ENCODE measurements at regions not wholly inside any gene's neighbourhood (a gene's known extent, or its start where the extent isn't known, plus 50 kb on each side); places are given as distances from the start of the nearest gene placed in this dataset.

GRCh38 chr4:126779001-126779400 is 853.8 kb upstream of the INTU start:
- Histone ChIP-seq H3K79me2 (ENCODE audit: control insufficient read depth, insufficient read depth, low read length) (no peaks in the 10 kb centered on the region), H2AFZ (ENCODE audit: low read depth, low read length) (no peak overlapping the region), H3K4me2 (ENCODE audit: insufficient read depth, low read length) (no peak overlapping the region), H3K9ac (replicated peaks; ENCODE audit: extremely low read depth, insufficient read depth, low read length) (no peak overlapping the region), H3K4me3 (replicated peaks in 1 of 3; ENCODE audit: insufficient read depth in 1 of 3, low read depth in 1 of 3, low read length in 3 of 3) (no peak overlapping the region), H3K27ac (ENCODE audit: insufficient read depth, low read depth, low read length) (no peak overlapping the region), H4K20me1 (replicated peaks; ENCODE audit: control insufficient read depth, extremely low read depth, insufficient read depth, low read length) (no peaks in the 10 kb centered on the region), H3K4me1 (ENCODE audit: control insufficient read depth, extremely low read depth, insufficient read depth, low read length) (peaks cover 18% of the 10 kb centered on the region), H3K9me1 (replicated peaks; ENCODE audit: control insufficient read depth, extremely low read depth, insufficient read depth, low read length) (no peaks in the 10 kb centered on the region), H3K27me3 (ENCODE audit: control insufficient read depth in 2 of 2, insufficient read depth in 2 of 2, low read length in 2 of 2) (no peaks in the 10 kb centered on the region), H3K9me3 (replicated peaks; ENCODE audit: control insufficient read depth, insufficient read depth, low read length) (no peaks in the 10 kb centered on the region), H3K36me3 (ENCODE audit: control insufficient read depth in 2 of 2, extremely low read depth in 1 of 2, insufficient read depth in 2 of 2, low read length in 2 of 2) (no peaks in the 10 kb centered on the region)
- BruUV-seq (replicated peaks) = no TSS peak
- POLR2A ChIA-PET = no interaction called here
- CTCF ChIA-PET = interaction anchor here (1.0 kb wide), 1 partner anchor 9 kb away, joined by 3 read pairs; no protein-coding TSS in a partner anchor
- FAIRE-seq (no peak), DNase-seq (ENCODE audit: low read depth, low spot score) (no peak)
- dilution Hi-C loops (cut with MboI; ENCODE audit: extremely low pct_ligation_motif_present, low sequenced_read_pairs) = no loop called here
- intact Hi-C loops (cut with micrococcal nuclease) = loop anchor here (5.0 kb wide), 1 partner anchor 1462 kb away; no protein-coding TSS in a partner anchor
- TF ChIP-seq EZH2 (IDR thresholded peaks at IDR 0.05; ENCODE audit: borderline replicate concordance, low read depth, low read length, severe bottlenecking) (no peak), POLR2A (IDR thresholded peaks at IDR 0.05; ENCODE audit: low read depth, low read length) (no peak), FOS (IDR thresholded peaks at IDR 0.05; ENCODE audit: borderline replicate concordance, insufficient read depth, low read length) (no peak), CTCF (IDR thresholded peaks at IDR 0.05; ENCODE audit: extremely low read depth in 1 of 2, insufficient read depth in 1 of 2, low read depth in 1 of 2, low read length in 2 of 2) (no peak), MAX (IDR thresholded peaks at IDR 0.05; ENCODE audit: insufficient read depth, insufficient read length) (no peak), POLR2AphosphoS5 (IDR thresholded peaks at IDR 0.05; ENCODE audit: insufficient read depth, low read depth, low read length) (no peak), MYC (IDR thresholded peaks at IDR 0.05; ENCODE audit: low read depth, low read length) (no peak), JUN (IDR thresholded peaks at IDR 0.05; ENCODE audit: borderline replicate concordance, insufficient read depth, insufficient read length, low read depth) (no peak)
